Loucy (cell line): ENCODE measurements at regions not wholly inside any gene's neighbourhood (a gene's known extent, or its start where the extent isn't known, plus 50 kb on each side); places are given as distances from the start of the nearest gene placed in this dataset.

Source experiments
- H2AFZ ChIP-seq: fragments of 200-600 bp; sonication (generic); 2 replicates; pipeline ENCODE4 v1.6.0; 2016; ENCODE audit warnings: antibody characterized with exemption, mild to moderate bottlenecking, low read length, moderate library complexity
- H3F3A ChIP-seq: fragments of 200-600 bp; 2 replicates; pipeline ENCODE4 v1.6.0; 2016; ENCODE audit warnings: antibody characterized with exemption, low read depth, mild to moderate bottlenecking
- H3K27me3 ChIP-seq: fragments of 200-600 bp; sonication (generic); 2 replicates; pipeline ENCODE4 v1.6.1; 2014; ENCODE audit warnings: low read length, mild to moderate bottlenecking; ENCODE audit not compliant: insufficient read depth, poor library complexity, severe bottlenecking
- H3K36me3 ChIP-seq: fragments of 200-600 bp; sonication (generic); 2 replicates; pipeline ENCODE4 v1.6.1; 2016; ENCODE audit warnings: low read length; ENCODE audit not compliant: insufficient read depth
- H3K4me1 ChIP-seq: fragments of 200-600 bp; sonication (generic); 2 replicates; pipeline ENCODE4 v1.5.1; 2014; ENCODE audit warnings: low read length, mild to moderate bottlenecking; ENCODE audit not compliant: insufficient read depth, poor library complexity, severe bottlenecking
- H3K4me2 ChIP-seq: fragments of 200-600 bp; sonication (generic); 2 replicates; pipeline ENCODE4 v1.6.0; 2014; ENCODE audit warnings: antibody characterized with exemption, low read length, low read depth, mild to moderate bottlenecking; ENCODE audit not compliant: poor library complexity, severe bottlenecking
- H3K4me3 ChIP-seq: fragments of 200-600 bp; sonication (generic); 2 replicates; pipeline ENCODE4 v1.5.1; 2014; ENCODE audit warnings: low read length, mild to moderate bottlenecking, mixed read lengths; ENCODE audit not compliant: poor library complexity, severe bottlenecking
- H3K79me2 ChIP-seq: fragments of 200-600 bp; sonication (generic); 2 replicates; pipeline ENCODE4 v1.6.1; 2014; ENCODE audit warnings: low read length; ENCODE audit not compliant: insufficient read depth
- H3K9ac ChIP-seq: fragments of 200-600 bp; sonication (generic); 2 replicates; pipeline ENCODE4 v1.6.0; 2014; ENCODE audit warnings: mild to moderate bottlenecking, low read depth, low read length, moderate library complexity; ENCODE audit not compliant: poor library complexity, severe bottlenecking
- H3K9me2 ChIP-seq: fragments of 200-600 bp; sonication (generic); replicated peaks from 2 replicates; pipeline ENCODE4 v1.6.1; 2016; ENCODE audit warnings: low read depth, low read length, mixed read lengths
- H3K9me3 ChIP-seq: fragments of 200-600 bp; sonication (generic); 2 replicates; pipeline ENCODE4 v1.6.1; 2014; ENCODE audit warnings: mild to moderate bottlenecking, antibody characterized with exemption, low read length, low read depth; ENCODE audit not compliant: insufficient read depth
- H4K20me1 ChIP-seq: fragments of 200-600 bp; sonication (generic); 2 replicates; pipeline ENCODE4 v1.6.0; 2014; ENCODE audit warnings: antibody characterized with exemption, low read length, mild to moderate bottlenecking; ENCODE audit not compliant: insufficient read depth, poor library complexity, severe bottlenecking
- CTCF ChIP-seq: fragments of 200-600 bp; sonication (generic); conservative IDR thresholded peaks from 2 replicates; pipeline ENCODE4 v1.5.1; 2014; ENCODE audit warnings: mild to moderate bottlenecking, antibody characterized with exemption, low read length
- EZH2phosphoT487 ChIP-seq: fragments of 200-600 bp; IDR thresholded peaks from 2 replicates; pipeline ENCODE4 v1.6.1; 2018; ENCODE audit warnings: antibody characterized with exemption, mild to moderate bottlenecking, moderate library complexity, borderline replicate concordance

DNA sequence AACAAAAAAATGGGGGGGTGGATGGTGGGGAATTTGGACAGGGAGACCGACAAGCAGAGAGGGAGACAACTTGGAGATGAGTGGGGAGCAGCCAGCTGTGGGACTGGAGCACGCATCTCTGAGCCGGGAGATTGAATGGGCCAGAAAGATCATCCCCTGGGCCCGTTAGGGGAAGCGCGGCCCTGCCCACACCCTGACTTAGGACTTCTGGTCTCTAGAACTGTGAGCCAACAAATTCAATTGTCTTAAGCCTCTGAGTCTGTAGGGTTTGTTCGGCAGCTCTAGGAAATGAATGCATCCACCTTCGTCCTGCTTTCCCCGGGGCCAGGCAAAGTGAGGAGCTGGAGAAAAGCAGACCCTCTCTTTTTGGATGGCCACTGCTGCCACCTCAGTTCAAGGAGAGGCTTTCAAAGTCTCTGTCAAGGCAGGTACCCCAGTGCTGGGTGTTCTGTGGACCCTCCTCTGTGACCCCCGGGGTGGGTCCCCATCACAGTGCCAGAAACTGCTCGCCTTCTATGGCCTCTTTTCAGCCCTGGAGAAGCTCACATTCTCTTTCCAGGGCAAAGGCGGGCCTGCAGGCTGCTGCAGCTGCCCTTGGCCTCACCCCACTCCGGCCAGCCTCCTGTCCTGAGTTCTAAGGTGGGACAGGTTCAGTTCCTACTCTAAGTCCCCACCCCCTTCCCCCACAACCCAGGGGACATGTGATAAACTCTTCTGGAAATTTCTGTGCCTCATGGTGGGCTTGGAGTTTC lies 423.2 kb downstream of the RPS24 start:
- Histone ChIP-seq H3F3A (no peaks in the 10 kb centered on the region), H3K27me3 (no peaks in the 10 kb centered on the region), H3K4me1 (peaks cover 11% of the 10 kb centered on the region), H4K20me1 (no peaks in the 10 kb centered on the region), H3K9ac (no peak overlapping the region), H3K36me3 (no peaks in the 10 kb centered on the region), H3K9me2 (no peaks in the 10 kb centered on the region), H3K4me3 (no peak overlapping the region), H3K9me3 (no peaks in the 10 kb centered on the region), H3K4me2 (no peak overlapping the region), H2AFZ (no peak overlapping the region), H3K79me2 (no peaks in the 10 kb centered on the region)
- TF ChIP-seq EZH2phosphoT487 = no peak
- TF ChIP-seq CTCF = no peak

- no peaks in the 10 kb centered on the region for H3K27me3 ChIP-seq
- H3K4me1 ChIP-seq = peaks cover 21% of the 10 kb centered on the region
- no peak for TF ChIP-seq EZH2phosphoT487
- no peak for TF ChIP-seq CTCF
- no peak overlapping the region for H2AFZ ChIP-seq
- H3F3A ChIP-seq = no peaks in the 10 kb centered on the region
- H3K4me2 ChIP-seq = no peak overlapping the region
- H4K20me1 ChIP-seq = no peaks in the 10 kb centered on the region
- H3K79me2 ChIP-seq = no peaks in the 10 kb centered on the region
- H3K9ac ChIP-seq = no peak overlapping the region
- H3K36me3 ChIP-seq = no peaks in the 10 kb centered on the region
- H3K4me3 ChIP-seq = no peak overlapping the region
- H3K9me3 ChIP-seq = no peaks in the 10 kb centered on the region
- no peaks in the 10 kb centered on the region for H3K9me2 ChIP-seq
Observed at GRCh38 chr10:78457804-78458482, 424.3 kb downstream of the RPS24 start.

DNA sequence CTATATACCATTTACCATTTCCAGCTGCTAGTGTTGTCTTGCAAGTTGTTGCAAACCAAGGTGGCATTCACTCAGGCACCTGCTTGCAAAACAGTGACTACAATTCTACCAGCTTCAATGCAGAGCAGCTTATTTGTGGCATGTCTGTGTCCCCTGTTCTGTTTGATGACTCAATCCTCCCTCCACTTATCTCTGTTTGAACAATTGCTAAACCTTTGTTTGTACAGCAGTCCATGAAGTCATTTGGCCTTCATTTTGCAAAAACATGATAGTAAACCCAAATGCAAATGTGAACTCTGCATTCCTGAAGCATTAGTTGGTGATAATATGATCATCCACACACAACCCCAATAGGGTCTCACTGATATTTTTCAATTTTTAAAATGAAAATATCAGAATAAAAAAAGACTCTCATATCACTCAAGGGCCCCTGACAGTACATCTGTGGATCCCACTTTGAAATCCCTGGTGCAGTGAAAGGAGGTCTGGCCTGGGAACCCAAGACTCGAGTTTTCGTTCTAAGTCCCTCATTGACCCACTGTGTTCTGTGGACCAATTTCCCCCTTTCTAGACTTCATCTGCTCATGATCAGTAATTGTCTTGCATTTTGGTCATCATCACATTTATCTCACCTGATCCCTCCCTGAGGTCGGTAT lies 425.4 kb downstream of the RPS24 start:
- Histone ChIP-seq H3K4me3 (no peak overlapping the region), H3K4me1 (peaks cover 23% of the 10 kb centered on the region), H3K4me2 (no peak overlapping the region), H2AFZ (no peak overlapping the region), H3K79me2 (no peaks in the 10 kb centered on the region), H3K9ac (no peak overlapping the region), H3K9me2 (no peaks in the 10 kb centered on the region), H3K9me3 (no peaks in the 10 kb centered on the region), H3F3A (no peaks in the 10 kb centered on the region), H3K27me3 (no peaks in the 10 kb centered on the region), H3K36me3 (no peaks in the 10 kb centered on the region), H4K20me1 (no peaks in the 10 kb centered on the region)
- no peak for TF ChIP-seq EZH2phosphoT487
- no peak for TF ChIP-seq CTCF
